ENCODE measurements at regions not wholly inside any gene's neighbourhood (a gene's known extent, or its start where the extent isn't known, plus 50 kb on each side); places are given as distances from the start of the nearest gene placed in this dataset.
"Not testable (repeated sequence)": the region's sequence is repeated elsewhere in the genome, so short reads cannot be mapped to it uniquely, and the experiment has no call there.

GRCh38 chr22:23446796-23447350, 133.2 kb downstream of the IGLL1 start:
- H3K27me3 ChIP-seq: no peaks in the 10 kb centered on the region
- H3K9me3 ChIP-seq: peaks cover 0 to 20% of the 10 kb centered on the region in 2 donors
- ATAC-seq (no peak), DNase-seq (no peak)
- no peak overlapping the region for H3K4me3 ChIP-seq
- intact Hi-C loops (cut with DNase I): no loop called here
- H3K27ac ChIP-seq: no peak overlapping the region
- no peaks in the 10 kb centered on the region for H3K4me1 ChIP-seq
- TF ChIP-seq, protein P1, sequence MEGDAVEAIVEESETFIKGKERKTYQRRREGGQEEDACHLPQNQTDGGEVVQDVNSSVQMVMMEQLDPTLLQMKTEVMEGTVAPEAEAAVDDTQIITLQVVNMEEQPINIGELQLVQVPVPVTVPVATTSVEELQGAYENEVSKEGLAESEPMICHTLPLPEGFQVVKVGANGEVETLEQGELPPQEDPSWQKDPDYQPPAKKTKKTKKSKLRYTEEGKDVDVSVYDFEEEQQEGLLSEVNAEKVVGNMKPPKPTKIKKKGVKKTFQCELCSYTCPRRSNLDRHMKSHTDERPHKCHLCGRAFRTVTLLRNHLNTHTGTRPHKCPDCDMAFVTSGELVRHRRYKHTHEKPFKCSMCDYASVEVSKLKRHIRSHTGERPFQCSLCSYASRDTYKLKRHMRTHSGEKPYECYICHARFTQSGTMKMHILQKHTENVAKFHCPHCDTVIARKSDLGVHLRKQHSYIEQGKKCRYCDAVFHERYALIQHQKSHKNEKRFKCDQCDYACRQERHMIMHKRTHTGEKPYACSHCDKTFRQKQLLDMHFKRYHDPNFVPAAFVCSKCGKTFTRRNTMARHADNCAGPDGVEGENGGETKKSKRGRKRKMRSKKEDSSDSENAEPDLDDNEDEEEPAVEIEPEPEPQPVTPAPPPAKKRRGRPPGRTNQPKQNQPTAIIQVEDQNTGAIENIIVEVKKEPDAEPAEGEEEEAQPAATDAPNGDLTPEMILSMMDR (IDR thresholded peaks at IDR 0.05): no peak
- no peaks in the 10 kb centered on the region for H3K36me3 ChIP-seq

DNA sequence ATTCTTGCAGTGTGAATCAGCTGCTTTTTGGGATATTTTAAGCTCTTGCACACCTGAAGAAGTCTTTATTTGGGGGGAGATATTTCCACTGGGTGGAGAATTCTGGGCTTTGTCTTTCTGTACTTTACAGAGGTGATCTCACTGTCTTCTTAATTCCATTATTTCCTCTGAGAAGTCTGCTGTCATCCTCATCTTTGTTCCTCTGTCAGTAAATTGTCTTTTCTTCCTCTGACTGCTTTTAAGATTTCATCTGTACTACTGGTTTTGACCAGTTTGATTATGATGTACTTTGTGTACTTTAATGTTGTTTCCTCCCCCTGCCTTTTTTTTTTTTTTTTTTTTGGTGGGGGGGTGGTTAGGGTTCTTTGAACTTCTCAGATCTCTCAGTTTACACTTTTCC, 133.9 kb downstream of the IGLL1 start:
- H3K4me1 ChIP-seq; H3K4me3 ChIP-seq; H3K27me3 ChIP-seq; DNase-seq; ATAC-seq; H3K36me3 ChIP-seq; intact Hi-C loops (cut with DNase I); H3K27ac ChIP-seq: not testable (repeated sequence)
- H3K9me3 ChIP-seq: peaks cover 0 to 20% of the 10 kb centered on the region in 2 donors

DNA sequence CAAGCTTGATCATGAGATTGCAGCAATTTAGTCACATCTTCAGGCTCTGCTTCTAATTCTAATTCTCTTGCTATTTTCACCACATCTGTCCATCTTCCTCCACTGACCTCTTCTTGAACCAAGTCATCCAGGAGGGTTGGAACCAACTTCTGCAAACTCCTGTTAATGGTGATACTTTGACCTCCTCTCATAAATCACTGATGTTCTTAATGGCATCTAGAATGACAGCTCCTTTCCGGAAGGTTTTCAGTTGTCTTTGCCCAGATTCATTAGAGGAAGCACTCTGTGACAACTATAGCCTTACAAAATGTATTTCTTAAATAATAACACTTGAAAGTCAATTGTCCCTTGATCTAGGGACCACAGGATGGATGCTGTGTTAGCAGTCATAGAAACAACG, 136.2 kb downstream of the IGLL1 start:
- H3K27me3 ChIP-seq; H3K4me3 ChIP-seq; H3K4me1 ChIP-seq; ATAC-seq; DNase-seq; intact Hi-C loops (cut with DNase I); H3K36me3 ChIP-seq; H3K27ac ChIP-seq: not testable (repeated sequence)
- peaks cover 0 to 25% of the 10 kb centered on the region in 2 donors for H3K9me3 ChIP-seq

DNA sequence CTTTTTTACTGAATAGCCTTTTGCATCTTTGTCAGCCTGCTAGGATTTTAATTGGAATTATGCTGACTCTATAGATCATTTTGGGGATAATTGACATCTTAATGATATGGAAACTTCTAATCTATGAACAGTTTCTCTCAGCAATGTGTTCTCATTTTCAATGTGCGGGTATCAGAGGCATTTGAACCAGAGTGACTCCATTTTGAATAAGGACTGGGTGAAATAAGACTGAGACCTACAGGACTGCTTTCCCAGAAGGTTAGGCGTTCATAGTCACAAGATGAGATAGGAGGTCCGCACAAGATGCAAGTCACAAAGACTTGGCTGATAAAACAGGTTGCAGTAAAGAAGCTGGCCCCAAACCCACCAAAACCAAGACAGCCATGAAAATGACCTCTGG, 140.5 kb downstream of the IGLL1 start:
- intact Hi-C loops (cut with DNase I); ATAC-seq; H3K36me3 ChIP-seq; H3K27me3 ChIP-seq; H3K4me3 ChIP-seq; DNase-seq; H3K4me1 ChIP-seq; H3K27ac ChIP-seq; H3K9me3 ChIP-seq: not testable (repeated sequence)

DNA sequence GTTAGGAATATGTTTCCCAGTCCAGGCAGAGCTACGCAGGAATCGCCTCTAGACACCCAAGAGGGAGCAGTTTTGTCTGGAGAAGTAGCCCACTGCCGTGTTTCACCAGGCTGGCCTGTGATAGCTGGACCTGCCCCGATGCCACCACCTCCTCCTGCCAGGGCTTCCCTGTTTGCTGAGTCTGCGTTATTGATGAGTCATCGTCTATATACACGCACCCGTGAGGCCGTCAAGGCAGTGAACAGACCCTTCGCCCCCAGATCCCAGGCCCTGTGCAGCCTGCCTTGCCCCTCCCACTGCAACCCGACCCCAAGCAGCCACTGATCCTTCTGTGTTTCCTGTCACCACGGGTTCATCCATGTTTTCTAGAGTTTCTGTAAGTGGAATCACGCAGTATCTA, 141.9 kb downstream of the IGLL1 start:
- H3K4me1 ChIP-seq: no peaks in the 10 kb centered on the region
- no peak overlapping the region for H3K27ac ChIP-seq
- DNase-seq (no peak), ATAC-seq (no peak)
- no peaks in the 10 kb centered on the region for H3K36me3 ChIP-seq
- intact Hi-C loops (cut with DNase I): no loop called here
- TF ChIP-seq, protein P1 (IDR thresholded peaks at IDR 0.05): no peak
- H3K4me3 ChIP-seq: no peak overlapping the region
- H3K27me3 ChIP-seq: no peaks in the 10 kb centered on the region
- peaks cover 0 to 5% of the 10 kb centered on the region in 2 donors for H3K9me3 ChIP-seq

DNA sequence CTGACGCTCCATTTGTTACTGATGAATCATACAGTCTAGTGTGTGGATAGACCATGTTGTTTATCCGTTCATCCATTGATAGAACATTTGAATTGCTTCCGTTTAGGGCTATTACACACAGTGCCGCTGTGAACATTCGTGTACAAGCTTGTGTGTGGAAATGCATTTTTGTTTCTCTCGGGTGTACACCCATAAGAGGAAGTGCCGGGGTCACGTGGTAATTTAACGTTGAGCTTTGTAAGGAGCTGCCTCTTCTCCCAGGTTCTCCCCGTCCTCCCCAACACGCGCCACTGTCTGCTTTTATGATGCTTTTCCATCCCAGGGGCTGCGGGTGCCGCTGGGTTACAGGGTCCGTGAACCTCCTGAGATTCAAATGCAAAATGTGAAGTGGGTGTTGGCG, 142.3 kb downstream of the IGLL1 start:
- ATAC-seq: no peak
- Histone ChIP-seq H3K9me3 (peaks cover 0 to 5% of the 10 kb centered on the region in 2 donors), H3K27me3 (no peaks in the 10 kb centered on the region), H3K36me3 (no peaks in the 10 kb centered on the region), H3K4me1 (no peaks in the 10 kb centered on the region), H3K27ac (no peak overlapping the region), H3K4me3 (no peak overlapping the region)
- TF ChIP-seq, protein P1 (IDR thresholded peaks at IDR 0.05): no peak
- intact Hi-C loops (cut with DNase I): no loop called here
- DNase-seq: no peak

DNA sequence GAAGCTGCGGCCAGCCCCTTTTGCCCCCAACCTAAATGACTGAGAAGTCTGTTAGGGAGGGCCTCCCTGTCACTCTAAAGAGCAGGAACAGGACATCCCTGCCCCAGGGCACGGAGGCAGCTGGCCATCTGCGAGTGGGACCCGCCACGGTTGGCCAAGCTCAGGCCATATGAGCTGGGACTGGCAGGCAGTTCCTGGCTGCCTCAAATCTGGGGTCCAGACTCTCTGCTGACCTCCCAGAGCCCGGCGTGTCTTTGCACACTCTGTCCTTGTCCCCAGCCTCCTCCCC, 143.0 kb downstream of the IGLL1 start:
- H3K9me3 ChIP-seq; H3K27me3 ChIP-seq; H3K36me3 ChIP-seq; DNase-seq; ATAC-seq; H3K27ac ChIP-seq; intact Hi-C loops (cut with DNase I); H3K4me3 ChIP-seq; H3K4me1 ChIP-seq: not testable (repeated sequence)

GRCh38 chr22:23436354-23437106, 143.6 kb downstream of the IGLL1 start:
- H3K27ac ChIP-seq; H3K4me1 ChIP-seq; DNase-seq; H3K9me3 ChIP-seq; ATAC-seq; H3K27me3 ChIP-seq; H3K4me3 ChIP-seq; intact Hi-C loops (cut with DNase I); H3K36me3 ChIP-seq: not testable (repeated sequence)

- ATAC-seq; H3K4me3 ChIP-seq; DNase-seq; H3K27me3 ChIP-seq; intact Hi-C loops (cut with DNase I); H3K27ac ChIP-seq; H3K9me3 ChIP-seq; H3K4me1 ChIP-seq; H3K36me3 ChIP-seq: not testable (repeated sequence)
Measured at GRCh38 chr22:23435186-23435585, 144.9 kb downstream of the IGLL1 start.

- ATAC-seq; H3K9me3 ChIP-seq; H3K27me3 ChIP-seq; H3K4me3 ChIP-seq; H3K27ac ChIP-seq; intact Hi-C loops (cut with DNase I); H3K4me1 ChIP-seq; DNase-seq; H3K36me3 ChIP-seq: not testable (repeated sequence)
Measured at GRCh38 chr22:23434198-23434830, 145.8 kb downstream of the IGLL1 start.
